Trophoblast cell (in vitro differentiated cells and primary cell): ENCODE measurements at regions not wholly inside any gene's neighbourhood (a gene's known extent, or its start where the extent isn't known, plus 50 kb on each side); places are given as distances from the start of the nearest gene placed in this dataset.

Experiments
- DNase-seq, 2 donors: peaks; one replicate each; pipeline ENCODE4 v3.0.0-alpha.2; 2016
- H2AFZ ChIP-seq: 2 replicates; pipeline ENCODE4 v1.6.1; 2013; ENCODE audit warnings: low read length, moderate library complexity, mild to moderate bottlenecking; ENCODE audit not compliant: insufficient read depth, poor library complexity
- H2AK5ac ChIP-seq: 2 replicates; pipeline ENCODE4 v1.6.1; 2013; ENCODE audit warnings: mild to moderate bottlenecking, low read length
- H2BK120ac ChIP-seq: 2 replicates; pipeline ENCODE4 v1.6.1; 2013; ENCODE audit warnings: low read length, mild to moderate bottlenecking, moderate library complexity; ENCODE audit not compliant: insufficient read depth, poor library complexity
- H2BK12ac ChIP-seq: 2 replicates; pipeline ENCODE4 v1.6.1; 2013; ENCODE audit warnings: mild to moderate bottlenecking, low read length, moderate library complexity
- H2BK5ac ChIP-seq: 2 replicates; pipeline ENCODE4 v1.6.1; 2013; ENCODE audit warnings: low read length, low read depth, moderate library complexity, mild to moderate bottlenecking; ENCODE audit not compliant: poor library complexity
- H3K14ac ChIP-seq: 2 replicates; pipeline ENCODE4 v1.6.1; 2013; ENCODE audit warnings: mild to moderate bottlenecking, low read length
- H3K18ac ChIP-seq: 2 replicates; pipeline ENCODE4 v1.6.1; 2013; ENCODE audit warnings: mild to moderate bottlenecking, low read length
- H3K23ac ChIP-seq: 2 replicates; pipeline ENCODE4 v1.6.1; 2013; ENCODE audit warnings: low read length
- H3K27ac ChIP-seq: 2 replicates; pipeline ENCODE4 v1.5.1; 2013; ENCODE audit warnings: low read depth, mild to moderate bottlenecking, inconsistent platforms, low read length, moderate library complexity
- H3K27me3 ChIP-seq: 2 replicates; pipeline ENCODE4 v1.6.1; 2013; ENCODE audit warnings: inconsistent platforms, mild to moderate bottlenecking, low read length, moderate library complexity; ENCODE audit not compliant: insufficient read depth
- H3K36me3 ChIP-seq, 2 experiments: 1 replicate in 1 of 2; 2 replicates in 1 of 2; pipeline ENCODE4 v1.6.1; 2013; ENCODE audit warnings: low read length in 2 of 2, mild to moderate bottlenecking in 2 of 2, moderate library complexity in 1 of 2; ENCODE audit not compliant: insufficient read depth in 2 of 2, control insufficient read depth in 1 of 2
- H3K4ac ChIP-seq: 2 replicates; pipeline ENCODE4 v1.6.1; 2013; ENCODE audit warnings: low read depth, mild to moderate bottlenecking, low read length, moderate library complexity
- H3K4me1 ChIP-seq, 2 experiments: 1 replicate in 1 of 2; 2 replicates in 1 of 2; pipeline ENCODE4 v1.6.1; 2013; ENCODE audit warnings: low read length in 2 of 2, mild to moderate bottlenecking in 2 of 2, moderate library complexity in 1 of 2; ENCODE audit not compliant: insufficient read depth in 2 of 2, control insufficient read depth in 1 of 2
- H3K4me2 ChIP-seq: 2 replicates; pipeline ENCODE4 v1.6.1; 2013; ENCODE audit warnings: inconsistent platforms, mild to moderate bottlenecking, low read length, moderate library complexity
- H3K4me3 ChIP-seq: 2 replicates; pipeline ENCODE4 v1.5.1; 2013; ENCODE audit warnings: mild to moderate bottlenecking, low read depth, low read length, inconsistent platforms
- H3K79me1 ChIP-seq: one replicate; pipeline ENCODE4 v1.6.1; 2013; ENCODE audit warnings: low read length
- H3K79me2 ChIP-seq: 2 replicates; pipeline ENCODE4 v1.6.1; 2013; ENCODE audit warnings: low read length, mild to moderate bottlenecking; ENCODE audit not compliant: control insufficient read depth, insufficient read depth, poor library complexity
- H3K9ac ChIP-seq: 2 replicates; pipeline ENCODE4 v1.6.1; 2013; ENCODE audit warnings: mild to moderate bottlenecking, low read length
- H3K9me3 ChIP-seq: 2 replicates; pipeline ENCODE4 v1.6.1; 2013; ENCODE audit warnings: low read depth, mild to moderate bottlenecking, control low read depth, inconsistent platforms, low read length; ENCODE audit not compliant: insufficient read depth
- H4K12ac ChIP-seq: 2 replicates; pipeline ENCODE4 v1.6.1; 2013; ENCODE audit warnings: low read depth, mild to moderate bottlenecking, low read length, moderate library complexity
- H4K8ac ChIP-seq: 2 replicates; pipeline ENCODE4 v1.6.1; 2013; ENCODE audit warnings: low read depth, mild to moderate bottlenecking, low read length, moderate library complexity
- H4K91ac ChIP-seq: one replicate; pipeline ENCODE4 v1.6.1; 2013; ENCODE audit warnings: low read depth, mild to moderate bottlenecking, low read length, moderate library complexity
- WGBS: extraction: QIAGEN DNeasy Blood & Tissue Kit; methylation state at CpG from one replicate; pipeline ENCODE4 v1.1.7; 2013; ENCODE audit warnings: missing lambda C conversion rate; ENCODE audit not compliant: insufficient read length, insufficient coverage; ENCODE audit errors: extremely low coverage; 5-methylcytosine and 5-hydroxymethylcytosine counted together

GRCh38 chr2:220893411-220893810 is 678.7 kb downstream of the EPHA4 start:
- peaks cover 0 to 3% of the 10 kb centered on the region in 2 experiments for H3K4me1 ChIP-seq
- H3K18ac ChIP-seq = no peak overlapping the region
- H3K4ac ChIP-seq = no peak overlapping the region
- H3K14ac ChIP-seq = no peak overlapping the region
- no peak overlapping the region for H4K8ac ChIP-seq
- H3K27ac ChIP-seq = no peak overlapping the region
- H3K4me3 ChIP-seq = no peak overlapping the region
- no peak overlapping the region for H4K12ac ChIP-seq
- H2BK12ac ChIP-seq = no peak overlapping the region
- no peak for DNase-seq
- no peak overlapping the region for H2AFZ ChIP-seq
- no peaks in the 10 kb centered on the region for H3K79me2 ChIP-seq
- H3K79me1 ChIP-seq = peaks cover 3% of the 10 kb centered on the region
- H3K23ac ChIP-seq = no peak overlapping the region
- H2AK5ac ChIP-seq = no peak overlapping the region
- H3K9me3 ChIP-seq = no peaks in the 10 kb centered on the region
- H3K27me3 ChIP-seq = no peaks in the 10 kb centered on the region
- H2BK120ac ChIP-seq = no peak overlapping the region
- no peak overlapping the region for H2BK5ac ChIP-seq
- no peak overlapping the region for H3K9ac ChIP-seq
- no peaks in the 10 kb centered on the region for H3K36me3 ChIP-seq
- WGBS = no CpG with 5 or more reads among the region's 2 CpGs
- no peak overlapping the region for H3K4me2 ChIP-seq
- H4K91ac ChIP-seq = no peak overlapping the region

DNA sequence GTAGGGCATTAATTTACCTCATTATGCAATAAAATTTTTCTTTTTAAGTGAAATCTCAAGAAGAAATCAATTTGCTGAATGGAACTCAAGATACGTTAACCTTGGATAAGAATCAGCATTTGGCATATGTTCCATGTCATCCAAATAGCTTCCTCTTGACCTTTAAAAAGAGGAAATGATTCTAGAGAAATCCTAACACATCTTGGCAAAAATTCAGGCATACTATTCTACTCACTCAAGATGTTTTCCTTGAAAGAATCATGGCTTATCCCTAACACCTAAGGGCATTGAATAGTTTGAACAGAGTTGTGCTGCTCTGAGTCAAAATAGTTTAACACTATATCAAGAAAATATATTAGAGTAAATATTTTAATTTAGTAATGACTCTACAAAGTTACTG is 678.0 kb downstream of the EPHA4 start:
- Histone ChIP-seq H3K9ac (no peak overlapping the region), H2BK12ac (no peak overlapping the region), H3K14ac (no peak overlapping the region), H2AFZ (no peak overlapping the region), H2AK5ac (no peak overlapping the region), H4K8ac (no peak overlapping the region), H3K79me1 (peaks cover 3% of the 10 kb centered on the region), H3K18ac (no peak overlapping the region), H2BK5ac (no peak overlapping the region), H3K27me3 (no peaks in the 10 kb centered on the region), H3K36me3 (no peaks in the 10 kb centered on the region), H2BK120ac (no peak overlapping the region), H3K4me2 (no peak overlapping the region), H4K91ac (no peak overlapping the region), H3K4ac (no peak overlapping the region), H3K9me3 (no peaks in the 10 kb centered on the region), H3K79me2 (no peaks in the 10 kb centered on the region), H3K23ac (no peak overlapping the region), H3K4me1 (peaks cover 0 to 3% of the 10 kb centered on the region in 2 experiments), H3K27ac (no peak overlapping the region), H3K4me3 (no peak overlapping the region), H4K12ac (no peak overlapping the region)
- no peak for DNase-seq
- WGBS = no CpG with 5 or more reads among the region's 1 CpG

DNA sequence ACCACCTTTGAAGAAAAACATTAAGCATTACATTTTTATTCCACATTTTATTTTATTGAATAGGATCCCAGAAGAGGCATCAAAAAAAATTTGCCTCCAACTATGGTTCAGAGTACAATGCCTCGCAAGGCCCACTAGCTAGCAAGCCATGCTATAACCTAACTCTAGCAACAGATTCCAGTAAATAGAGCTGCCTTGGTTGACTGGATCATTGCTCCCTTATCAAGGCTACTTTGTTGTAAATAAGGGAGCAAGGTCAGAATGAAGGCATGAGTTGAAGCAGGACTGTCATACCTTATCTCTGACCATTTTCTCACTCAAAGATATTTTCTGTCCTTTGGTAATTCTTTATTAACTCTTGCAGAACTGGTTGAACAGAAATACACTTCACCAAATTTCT is 672.6 kb downstream of the EPHA4 start:
- Histone ChIP-seq H4K12ac (no peak overlapping the region), H3K4me3 (no peak overlapping the region), H3K23ac (no peak overlapping the region), H3K27me3 (no peaks in the 10 kb centered on the region), H4K91ac (no peak overlapping the region), H3K18ac (no peak overlapping the region), H3K79me2 (no peaks in the 10 kb centered on the region), H3K14ac (no peak overlapping the region), H2AFZ (no peak overlapping the region), H4K8ac (no peak overlapping the region), H2BK120ac (no peak overlapping the region), H3K4me2 (no peak overlapping the region), H3K9me3 (no peaks in the 10 kb centered on the region), H2AK5ac (no peak overlapping the region), H3K4me1 (peaks cover 3 to 5% of the 10 kb centered on the region in 2 experiments), H3K79me1 (no peaks in the 10 kb centered on the region), H3K27ac (no peak overlapping the region), H2BK5ac (no peak overlapping the region), H3K4ac (no peak overlapping the region), H3K9ac (no peak overlapping the region), H3K36me3 (no peaks in the 10 kb centered on the region), H2BK12ac (no peak overlapping the region)
- no CpG with 5 or more reads among the region's 1 CpG for WGBS
- DNase-seq = no peak

DNA sequence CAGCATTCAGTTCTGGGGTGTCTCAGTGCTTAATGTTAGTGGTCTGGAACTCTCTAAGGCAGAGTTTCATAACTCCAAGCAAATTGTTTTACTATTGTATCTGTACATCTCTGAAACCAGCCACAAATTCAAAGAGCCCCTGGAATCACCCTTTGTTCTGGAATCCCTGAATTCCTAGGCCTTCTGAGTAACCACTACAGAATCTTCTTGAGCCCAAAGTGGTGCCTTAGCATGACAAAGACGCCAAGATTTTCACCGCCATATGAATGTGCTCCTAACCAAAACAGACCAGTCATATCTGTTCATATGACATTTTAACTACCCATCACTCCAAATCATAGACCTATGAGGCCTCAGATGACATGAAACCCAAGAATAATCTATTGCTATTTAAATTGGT is 668.1 kb downstream of the EPHA4 start:
- H2BK120ac ChIP-seq = no peak overlapping the region
- H3K9ac ChIP-seq = no peak overlapping the region
- no peak overlapping the region for H3K18ac ChIP-seq
- H2AFZ ChIP-seq = no peak overlapping the region
- H3K4me2 ChIP-seq = no peak overlapping the region
- no peak overlapping the region for H3K14ac ChIP-seq
- no peak overlapping the region for H4K12ac ChIP-seq
- no peak overlapping the region for H2BK5ac ChIP-seq
- WGBS = no CpG with 5 or more reads among the region's 2 CpGs
- no peak overlapping the region for H4K8ac ChIP-seq
- H2BK12ac ChIP-seq = no peak overlapping the region
- H3K4me3 ChIP-seq = no peak overlapping the region
- no peak overlapping the region for H3K23ac ChIP-seq
- H4K91ac ChIP-seq = no peak overlapping the region
- H3K79me1 ChIP-seq = peaks cover 1% of the 10 kb centered on the region
- peaks cover 3 to 5% of the 10 kb centered on the region in 2 experiments for H3K4me1 ChIP-seq
- H3K4ac ChIP-seq = no peak overlapping the region
- no peaks in the 10 kb centered on the region for H3K9me3 ChIP-seq
- peak; percentile 6 to 31 for DNase-seq
- no peak overlapping the region for H2AK5ac ChIP-seq
- H3K27ac ChIP-seq = no peak overlapping the region
- H3K27me3 ChIP-seq = no peaks in the 10 kb centered on the region
- no peaks in the 10 kb centered on the region for H3K79me2 ChIP-seq
- no peaks in the 10 kb centered on the region for H3K36me3 ChIP-seq
